Breast epithelium (tissue), 4 donors: ENCODE measurements at regions not wholly inside any gene's neighbourhood (a gene's known extent, or its start where the extent isn't known, plus 50 kb on each side); places are given as distances from the start of the nearest gene placed in this dataset.

Experiments
- DNase-seq, 2 donors: peaks; one replicate each; pipeline ENCODE4 v3.0.0-alpha.2; 2019; ENCODE audit warnings: low spot score in 2 of 2
- H3K27ac ChIP-seq, 2 donors: fragments of 200-600 bp; sonication (generic) in 1 of 2; one replicate each; pipeline ENCODE4 v1.5.1; 2016 to 2019; ENCODE audit warnings: mild to moderate bottlenecking in 1 of 2
- H3K27me3 ChIP-seq, 2 donors: fragments of 200-600 bp; sonication (generic) in 1 of 2; one replicate each; pipeline versions ENCODE4 v1.5.1 to v1.6.0; 2017 to 2019; ENCODE audit warnings: control low read depth in 1 of 2, mild to moderate bottlenecking in 1 of 2
- H3K36me3 ChIP-seq: fragments of 200-600 bp; one replicate; pipeline ENCODE4 v1.5.1; 2019
- H3K4me1 ChIP-seq, 2 donors: fragments of 200-600 bp; sonication (generic); one replicate each; pipeline ENCODE4 v1.5.1; 2016 to 2019; ENCODE audit warnings: control low read depth in 1 of 2
- H3K4me3 ChIP-seq, 3 donors: fragments of 200-600 bp; sonication (generic); 1 replicate in 2 of 3; 2 replicates in 1 of 3; pipeline ENCODE4 v1.5.1; 2016 to 2019; ENCODE audit warnings: mild to moderate bottlenecking in 3 of 3, moderate library complexity in 2 of 3
- H3K9me3 ChIP-seq, 2 donors: fragments of 200-600 bp; sonication (generic) in 1 of 2; one replicate each; pipeline ENCODE4 v1.5.1; 2016 to 2019; ENCODE audit warnings: control low read depth in 1 of 2
- POLR2A ChIP-seq: fragments of 450-650 bp; IDR thresholded peaks from one replicate; pipeline ENCODE4 v1.6.1; 2016; ENCODE audit warnings: antibody characterized with exemption, mild to moderate bottlenecking, moderate library complexity
- POLR2AphosphoS5 ChIP-seq, 3 donors: sonication (generic); formaldehyde crosslinking; IDR thresholded peaks; one replicate each; pipeline ENCODE4 v1.6.1; 2017; ENCODE audit warnings: antibody characterized with exemption in 3 of 3
- intact Hi-C: fragments of 100-400 bp; cut with DNase I; formaldehyde crosslinking; loops from one replicate; pipeline ENCODE4 v1.15.1; 2023; ENCODE audit warnings: low total_unique reads
- TF ChIP-seq, protein P1 (sequence below), 3 donors: fragments of 450-650 bp; IDR thresholded peaks; one replicate each; pipeline ENCODE4 v1.5.1; 2016 to 2017; ENCODE audit warnings: antibody characterized with exemption in 3 of 3, mild to moderate bottlenecking in 3 of 3, moderate library complexity in 3 of 3

- Histone ChIP-seq H3K4me3 (no peak overlapping the region), H3K4me1 (no peaks in the 10 kb centered on the region), H3K9me3 (no peaks in the 10 kb centered on the region), H3K27me3 (no peaks in the 10 kb centered on the region), H3K27ac (no peak overlapping the region), H3K36me3 (no peaks in the 10 kb centered on the region)
- no peak for DNase-seq
- TF ChIP-seq POLR2AphosphoS5 (IDR thresholded peaks at IDR 0.05) (no peak), POLR2A (no peak)
- TF ChIP-seq, protein P1, sequence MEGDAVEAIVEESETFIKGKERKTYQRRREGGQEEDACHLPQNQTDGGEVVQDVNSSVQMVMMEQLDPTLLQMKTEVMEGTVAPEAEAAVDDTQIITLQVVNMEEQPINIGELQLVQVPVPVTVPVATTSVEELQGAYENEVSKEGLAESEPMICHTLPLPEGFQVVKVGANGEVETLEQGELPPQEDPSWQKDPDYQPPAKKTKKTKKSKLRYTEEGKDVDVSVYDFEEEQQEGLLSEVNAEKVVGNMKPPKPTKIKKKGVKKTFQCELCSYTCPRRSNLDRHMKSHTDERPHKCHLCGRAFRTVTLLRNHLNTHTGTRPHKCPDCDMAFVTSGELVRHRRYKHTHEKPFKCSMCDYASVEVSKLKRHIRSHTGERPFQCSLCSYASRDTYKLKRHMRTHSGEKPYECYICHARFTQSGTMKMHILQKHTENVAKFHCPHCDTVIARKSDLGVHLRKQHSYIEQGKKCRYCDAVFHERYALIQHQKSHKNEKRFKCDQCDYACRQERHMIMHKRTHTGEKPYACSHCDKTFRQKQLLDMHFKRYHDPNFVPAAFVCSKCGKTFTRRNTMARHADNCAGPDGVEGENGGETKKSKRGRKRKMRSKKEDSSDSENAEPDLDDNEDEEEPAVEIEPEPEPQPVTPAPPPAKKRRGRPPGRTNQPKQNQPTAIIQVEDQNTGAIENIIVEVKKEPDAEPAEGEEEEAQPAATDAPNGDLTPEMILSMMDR (IDR thresholded peaks at IDR 0.05), result no peak
- intact Hi-C loops, result no loop called here
Observed at GRCh38 chr2:126832014-126832413, 66.7 kb upstream of the TEX51 start.

DNA sequence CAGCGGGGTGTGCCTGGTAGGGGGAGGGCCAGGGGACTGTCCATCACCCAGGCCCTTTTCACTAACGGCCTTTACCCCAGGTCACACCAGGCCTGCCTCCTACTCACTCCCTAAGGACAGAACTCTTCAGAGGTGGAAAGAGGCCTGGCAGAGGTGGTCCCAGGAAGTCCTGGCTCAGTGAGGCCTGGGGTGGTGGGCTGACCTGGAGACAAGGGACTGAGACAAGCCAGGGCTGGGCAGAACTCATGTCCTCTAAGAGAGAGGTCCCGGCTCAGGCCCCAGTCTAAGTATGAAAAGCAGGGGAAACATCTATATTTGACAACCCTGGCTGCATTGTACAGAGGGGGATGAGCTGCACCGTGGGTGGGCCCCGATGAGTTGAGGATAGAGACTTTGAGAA, 65.9 kb upstream of the TEX51 start:
- Histone ChIP-seq H3K36me3 (no peaks in the 10 kb centered on the region), H3K4me1 (no peaks in the 10 kb centered on the region), H3K4me3 (no peak overlapping the region), H3K27ac (no peak overlapping the region), H3K9me3 (no peaks in the 10 kb centered on the region), H3K27me3 (no peaks in the 10 kb centered on the region)
- intact Hi-C loops, result no loop called here
- TF ChIP-seq POLR2A (no peak), POLR2AphosphoS5 (IDR thresholded peaks at IDR 0.05) (no peak)
- TF ChIP-seq, protein P1 (IDR thresholded peaks at IDR 0.05), result no peak
- DNase-seq, result no peak

- no peak overlapping the region for H3K27ac ChIP-seq
- TF ChIP-seq, protein P1 (IDR thresholded peaks at IDR 0.05), result no peak
- TF ChIP-seq POLR2A, result no peak
- TF ChIP-seq POLR2AphosphoS5 (IDR thresholded peaks at IDR 0.05), result no peak
- no peak for DNase-seq
- no peaks in the 10 kb centered on the region for H3K27me3 ChIP-seq
- H3K4me3 ChIP-seq, result no peak overlapping the region
- no peaks in the 10 kb centered on the region for H3K4me1 ChIP-seq
- intact Hi-C loops, result no loop called here
- no peaks in the 10 kb centered on the region for H3K36me3 ChIP-seq
- no peaks in the 10 kb centered on the region for H3K9me3 ChIP-seq
Observed at GRCh38 chr2:126834006-126834659, 64.6 kb upstream of the TEX51 start.

DNA sequence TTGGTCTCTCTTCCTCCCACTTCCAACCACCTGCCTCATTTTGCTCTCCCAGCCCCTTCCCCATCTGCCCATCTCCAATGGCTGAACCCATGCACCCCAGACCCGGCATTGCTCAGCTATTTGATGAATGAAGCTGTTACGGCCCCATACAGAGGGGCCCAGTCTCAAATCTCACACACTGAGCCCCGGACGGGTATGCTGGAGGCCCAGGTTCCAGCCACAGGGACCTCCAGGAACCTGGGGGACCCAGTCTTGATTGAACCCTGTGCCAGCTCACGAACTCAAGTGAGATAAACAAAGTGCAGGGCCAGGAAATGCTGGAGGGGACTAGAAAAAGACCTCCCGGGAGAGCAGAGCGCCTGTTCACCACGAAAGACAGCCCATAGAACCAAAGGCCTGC, 63.4 kb upstream of the TEX51 start:
- no peaks in the 10 kb centered on the region for H3K9me3 ChIP-seq
- H3K27me3 ChIP-seq, result no peaks in the 10 kb centered on the region
- H3K4me1 ChIP-seq, result no peaks in the 10 kb centered on the region
- H3K27ac ChIP-seq, result no peak overlapping the region
- no peak for TF ChIP-seq POLR2A
- TF ChIP-seq POLR2AphosphoS5 (IDR thresholded peaks at IDR 0.05), result no peak
- TF ChIP-seq, protein P1 (IDR thresholded peaks at IDR 0.05), result no peak
- no peak for DNase-seq
- no peaks in the 10 kb centered on the region for H3K36me3 ChIP-seq
- intact Hi-C loops, result no loop called here
- H3K4me3 ChIP-seq, result no peak overlapping the region

DNA sequence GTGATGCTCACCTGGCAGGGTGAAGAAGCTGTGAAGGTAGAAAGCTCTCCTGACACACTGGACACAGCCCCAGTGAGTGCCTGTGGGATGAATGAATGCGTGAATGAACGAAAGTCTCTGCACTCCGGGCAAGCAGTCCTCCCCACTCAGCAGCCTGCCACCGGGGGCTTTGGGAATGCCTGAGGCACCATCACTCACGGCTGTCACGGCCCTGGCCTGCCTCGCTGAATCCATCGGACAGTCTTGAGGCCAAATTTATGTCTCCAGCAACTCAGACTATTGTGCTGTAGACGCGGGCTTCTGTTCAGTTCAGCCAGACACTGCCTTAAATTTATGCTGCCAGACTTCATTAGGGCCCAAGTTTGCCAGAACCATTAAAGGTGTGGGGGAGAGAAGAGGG, 62.9 kb upstream of the TEX51 start:
- no peaks in the 10 kb centered on the region for H3K36me3 ChIP-seq
- H3K4me1 ChIP-seq, result no peaks in the 10 kb centered on the region
- TF ChIP-seq, protein P1 (IDR thresholded peaks at IDR 0.05), result no peak
- TF ChIP-seq POLR2A (no peak), POLR2AphosphoS5 (IDR thresholded peaks at IDR 0.05) (no peak)
- H3K4me3 ChIP-seq, result no peak overlapping the region
- intact Hi-C loops, result no loop called here
- DNase-seq, result no peak
- H3K27me3 ChIP-seq, result no peaks in the 10 kb centered on the region
- no peaks in the 10 kb centered on the region for H3K9me3 ChIP-seq
- H3K27ac ChIP-seq, result no peak overlapping the region
